HG03521 (cell line): ENCODE measurements at regions not wholly inside any gene's neighbourhood (a gene's known extent, or its start where the extent isn't known, plus 50 kb on each side); places are given as distances from the start of the nearest gene placed in this dataset.
"Not testable (repeated sequence)": the region's sequence is repeated elsewhere in the genome, so short reads cannot be mapped to it uniquely, and the experiment has no call there.

ENCODE experiments used
- ATAC-seq: cut with Tn5 transposase; IDR thresholded peaks from one replicate; pipeline ENCODE4 v1.9.1; 2021; ENCODE audit warnings: mild to moderate bottlenecking, moderate library complexity; ENCODE audit not compliant: unreplicated experiment

GRCh38 chr13:38012096-38012495 lies 142.5 kb upstream of the TRPC4 start:
- no peak for ATAC-seq

- ATAC-seq, result no peak
Observed at GRCh38 chr13:38008636-38009035, 139.1 kb upstream of the TRPC4 start.

- no peak for ATAC-seq
Observed at GRCh38 chr13:38002606-38003005, 133.0 kb upstream of the TRPC4 start.

- ATAC-seq, result no peak
Observed at GRCh38 chr13:37997641-37998040, 128.1 kb upstream of the TRPC4 start.

GRCh38 chr13:37995092-37995491 lies 125.5 kb upstream of the TRPC4 start:
- no peak for ATAC-seq

GRCh38 chr13:37986811-37987210 lies 117.2 kb upstream of the TRPC4 start:
- ATAC-seq, result no peak

GRCh38 chr13:37985281-37985680 lies 115.7 kb upstream of the TRPC4 start:
- no peak for ATAC-seq

GRCh38 chr13:37984357-37984756 lies 114.8 kb upstream of the TRPC4 start:
- no peak for ATAC-seq

- ATAC-seq, result no peak
Observed at GRCh38 chr13:37981932-37982331, 112.4 kb upstream of the TRPC4 start.

GRCh38 chr13:37978680-37979079 lies 109.1 kb upstream of the TRPC4 start:
- ATAC-seq, result no peak

GRCh38 chr13:37968555-37968954 lies 99.0 kb upstream of the TRPC4 start:
- no peak for ATAC-seq

GRCh38 chr13:37966266-37966665 lies 96.7 kb upstream of the TRPC4 start:
- no peak for ATAC-seq

GRCh38 chr13:37960427-37960826 lies 90.9 kb upstream of the TRPC4 start:
- ATAC-seq, result no peak

GRCh38 chr13:37959284-37959683 lies 89.7 kb upstream of the TRPC4 start:
- ATAC-seq, result no peak

GRCh38 chr13:37956536-37956935 lies 87.0 kb upstream of the TRPC4 start:
- ATAC-seq, result no peak

GRCh38 chr13:37954597-37954996 lies 85.0 kb upstream of the TRPC4 start:
- not testable (repeated sequence) for ATAC-seq

GRCh38 chr13:37954191-37954590 lies 84.6 kb upstream of the TRPC4 start:
- ATAC-seq, result no peak

- no peak for ATAC-seq
Observed at GRCh38 chr13:37953696-37954095, 84.1 kb upstream of the TRPC4 start.

- ATAC-seq, result no peak
Observed at GRCh38 chr13:37950016-37950415, 80.4 kb upstream of the TRPC4 start.

- no peak for ATAC-seq
Observed at GRCh38 chr13:37947419-37948140, 78.0 kb upstream of the TRPC4 start.

- ATAC-seq, result no peak
Observed at GRCh38 chr13:37945651-37946575, 76.3 kb upstream of the TRPC4 start.

- no peak for ATAC-seq
Observed at GRCh38 chr13:37944869-37945442, 75.4 kb upstream of the TRPC4 start.
